Activated CD4-positive, alpha-beta T cell treated with anti-CD3 and anti-CD28 coated beads, Interleukin-2, amount 10 ng/mL, durations not matched to agents 7 days and 5 days (primary cell): ENCODE measurements at regions not wholly inside any gene's neighbourhood (a gene's known extent, or its start where the extent isn't known, plus 50 kb on each side); places are given as distances from the start of the nearest gene placed in this dataset.

Source experiments
- CTCF ChIA-PET: fragments of 350-600 bp; sonication (Branson Sonifier 250); formaldehyde crosslinking; loops from one replicate; lab custom pipeline; 2021; ENCODE audit warnings: antibody characterized with exemption; lab: Charles Lee
- POLR2A ChIA-PET: fragments of 350-600 bp; sonication (Branson Sonifier 250); formaldehyde crosslinking; loops from one replicate; lab custom pipeline; 2021; ENCODE audit warnings: antibody characterized with exemption; lab: Charles Lee
- DNase-seq: peaks from one replicate; pipeline ENCODE4 v3.0.0-alpha.2; 2020
- H3K27ac Mint-ChIP-seq: one replicate; pipeline ENCODE4 v1.8.0; 2021; ENCODE audit warnings: mild to moderate bottlenecking, moderate library complexity, mixed read lengths
- H3K27me3 Mint-ChIP-seq: one replicate; pipeline ENCODE4 v1.8.0; 2021; ENCODE audit warnings: mixed read lengths
- H3K36me3 Mint-ChIP-seq: one replicate; pipeline ENCODE4 v1.8.0; 2021; ENCODE audit warnings: low read depth, mixed read lengths
- H3K4me1 Mint-ChIP-seq: one replicate; pipeline ENCODE4 v1.8.0; 2021; ENCODE audit warnings: mixed read lengths
- H3K4me3 Mint-ChIP-seq: one replicate; pipeline ENCODE4 v1.8.0; 2021; ENCODE audit warnings: mild to moderate bottlenecking, moderate library complexity, mixed read lengths
- H3K9me3 Mint-ChIP-seq: one replicate; pipeline ENCODE4 v1.8.0; 2021; ENCODE audit warnings: mixed read lengths

- H3K4me3 Mint-ChIP-seq, result no peak overlapping the region
- ChIA-PET POLR2A (no interaction called here), CTCF (no interaction called here)
- peaks cover 6% of the 10 kb centered on the region for H3K27me3 Mint-ChIP-seq
- H3K36me3 Mint-ChIP-seq, result peaks cover 3% of the 10 kb centered on the region
- no peak overlapping the region for H3K27ac Mint-ChIP-seq
- DNase-seq, result no peak
- no peaks in the 10 kb centered on the region for H3K4me1 Mint-ChIP-seq
- H3K9me3 Mint-ChIP-seq, result peaks cover 1% of the 10 kb centered on the region
These were observed 95.9 kb upstream of the RUNX1 start for GRCh38 chr21:35144978-35145377.

DNA sequence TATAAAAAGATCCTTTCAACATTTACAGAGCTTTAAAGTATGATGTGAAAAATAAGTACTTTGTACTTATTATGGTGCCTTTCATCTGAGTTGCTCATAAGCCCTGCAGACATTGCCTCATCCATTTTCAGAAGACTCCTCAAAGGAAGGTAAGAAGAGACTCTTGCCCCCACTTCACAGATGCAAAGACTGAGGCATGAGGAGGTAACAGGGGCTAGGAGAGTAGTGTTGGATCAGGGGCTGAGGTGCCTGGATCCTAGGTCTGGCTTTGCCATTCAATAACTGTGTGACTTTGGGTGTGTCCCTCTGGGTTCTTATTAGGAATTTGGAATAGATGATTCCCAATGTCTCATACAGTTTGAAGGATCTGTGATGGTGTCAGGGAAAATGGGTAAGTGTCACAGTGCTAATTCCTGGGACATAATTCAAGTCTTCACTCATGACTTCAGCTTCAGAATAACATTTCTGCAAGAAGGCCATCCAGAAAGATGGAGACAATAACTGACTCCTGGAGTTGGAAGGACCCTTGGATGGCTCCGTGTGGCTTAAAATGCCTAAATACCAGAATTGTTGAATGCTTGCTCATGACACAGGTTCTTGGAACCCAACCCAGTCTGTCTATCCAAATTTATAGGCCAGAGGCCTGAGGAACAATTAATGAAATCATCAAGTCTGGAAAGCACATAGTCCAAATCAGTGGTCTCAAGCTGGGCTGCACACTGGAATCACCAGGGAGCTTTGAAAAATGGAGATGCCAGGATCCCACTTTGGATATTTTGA lies 93.1 kb upstream of the RUNX1 start:
- H3K4me1 Mint-ChIP-seq, result peaks cover 10% of the 10 kb centered on the region
- CTCF ChIA-PET, result no interaction called here
- no peaks in the 10 kb centered on the region for H3K9me3 Mint-ChIP-seq
- no peak overlapping the region for H3K27ac Mint-ChIP-seq
- H3K27me3 Mint-ChIP-seq, result peaks cover 6% of the 10 kb centered on the region
- peaks cover 1% of the 10 kb centered on the region for H3K36me3 Mint-ChIP-seq
- no peak for DNase-seq
- POLR2A ChIA-PET, result no interaction called here
- H3K4me3 Mint-ChIP-seq, result no peak overlapping the region

DNA sequence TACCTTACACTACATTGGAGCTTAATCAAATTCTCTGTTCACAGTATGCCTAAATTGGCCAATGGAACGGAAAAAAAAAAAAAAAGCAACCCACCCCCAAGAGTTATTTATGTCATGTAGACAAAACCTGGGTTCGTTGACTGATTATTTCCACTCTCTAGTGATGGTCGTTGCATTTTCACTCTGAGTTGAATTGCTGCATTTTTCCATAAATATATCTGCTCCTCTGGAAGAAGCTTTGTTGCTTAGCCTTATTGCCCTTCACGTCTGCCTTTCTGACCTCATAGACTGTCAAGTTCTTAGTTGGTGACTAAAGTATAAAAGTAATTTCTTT lies 90.2 kb upstream of the RUNX1 start:
- Mint-ChIP-seq H3K27ac (no peak overlapping the region), H3K4me1 (peaks cover 10% of the 10 kb centered on the region), H3K36me3 (peaks cover 1% of the 10 kb centered on the region), H3K27me3 (no peaks in the 10 kb centered on the region), H3K9me3 (no peaks in the 10 kb centered on the region), H3K4me3 (no peak overlapping the region)
- ChIA-PET CTCF (interaction anchor here (0.6 to 1.9 kb wide), 5 partner anchors 16 to 192 kb away, joined by 3 to 4 read pairs (median 3); no protein-coding TSS in a partner anchor), POLR2A (no interaction called here)
- DNase-seq, result no peak

DNA sequence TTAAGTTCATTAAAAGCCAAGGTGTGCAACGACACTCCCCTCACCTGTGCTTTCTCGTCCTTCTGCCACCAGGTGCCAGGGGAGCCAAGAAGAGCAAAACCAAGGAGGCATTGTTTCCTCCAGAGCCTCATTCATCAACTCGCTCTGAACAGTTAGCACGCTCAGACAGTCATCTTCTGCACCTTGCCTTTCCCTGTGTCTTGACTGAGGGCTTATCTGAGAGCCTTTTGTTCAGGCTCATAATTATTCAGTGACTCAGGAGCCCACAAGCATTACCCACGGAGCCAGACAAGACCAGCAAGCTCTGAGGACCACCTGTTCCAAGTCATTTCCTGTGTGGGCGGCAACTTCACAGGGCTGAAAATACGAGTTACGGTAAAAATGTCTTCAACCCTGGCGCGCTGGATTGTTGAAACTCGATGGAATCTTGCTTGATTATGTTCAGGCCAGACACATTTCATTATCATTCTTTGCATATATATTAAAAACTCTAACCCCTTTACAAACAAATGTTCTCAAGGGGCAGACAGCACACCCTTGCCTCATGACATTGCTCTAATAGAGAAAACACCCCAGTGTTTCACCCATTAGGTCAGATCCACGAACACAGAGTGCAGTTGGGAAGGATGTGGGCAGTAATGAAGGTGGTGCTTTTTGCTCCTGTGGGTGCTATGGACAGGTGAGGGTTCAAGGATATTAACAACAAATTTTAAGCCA lies 89.7 kb upstream of the RUNX1 start:
- peaks cover 1% of the 10 kb centered on the region for H3K36me3 Mint-ChIP-seq
- peaks cover 10% of the 10 kb centered on the region for H3K4me1 Mint-ChIP-seq
- peak; percentile 21 for DNase-seq
- POLR2A ChIA-PET, result no interaction called here
- H3K27ac Mint-ChIP-seq, result no peak overlapping the region
- CTCF ChIA-PET, result interaction anchor here (0.6 to 1.9 kb wide), 6 partner anchors 9 to 73 kb away, joined by 3 to 4 read pairs (median 3); no protein-coding TSS in a partner anchor
- no peaks in the 10 kb centered on the region for H3K9me3 Mint-ChIP-seq
- no peak overlapping the region for H3K4me3 Mint-ChIP-seq
- H3K27me3 Mint-ChIP-seq, result no peaks in the 10 kb centered on the region

GRCh38 chr21:35136586-35137219 lies 87.6 kb upstream of the RUNX1 start:
- no peak for DNase-seq
- no peaks in the 10 kb centered on the region for H3K27me3 Mint-ChIP-seq
- ChIA-PET CTCF (no interaction called here), POLR2A (no interaction called here)
- no peaks in the 10 kb centered on the region for H3K9me3 Mint-ChIP-seq
- H3K36me3 Mint-ChIP-seq, result peaks cover 1% of the 10 kb centered on the region
- no peak overlapping the region for H3K27ac Mint-ChIP-seq
- peaks cover 10% of the 10 kb centered on the region for H3K4me1 Mint-ChIP-seq
- H3K4me3 Mint-ChIP-seq, result no peak overlapping the region

DNA sequence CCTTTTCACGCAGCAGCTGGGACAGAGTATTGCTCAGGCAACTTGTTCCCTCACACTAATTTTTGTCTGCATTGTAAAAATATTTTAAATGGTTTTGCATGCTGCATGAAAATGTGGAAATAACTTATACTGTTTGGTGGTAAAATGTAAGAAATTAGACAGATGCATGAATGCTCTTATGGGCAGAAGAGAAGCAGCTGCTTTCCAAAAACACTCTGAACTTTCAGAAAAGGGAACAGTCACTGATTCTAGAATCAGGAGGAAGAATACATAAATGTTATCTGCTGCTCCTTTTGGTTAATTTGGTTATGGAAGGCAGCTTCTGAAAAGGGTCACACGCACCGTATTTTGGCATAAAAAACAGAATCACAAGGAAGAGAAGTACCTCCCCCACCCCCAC lies 87.0 kb upstream of the RUNX1 start:
- DNase-seq, result no peak
- H3K36me3 Mint-ChIP-seq, result peaks cover 1% of the 10 kb centered on the region
- ChIA-PET CTCF (no interaction called here), POLR2A (no interaction called here)
- H3K9me3 Mint-ChIP-seq, result no peaks in the 10 kb centered on the region
- H3K27ac Mint-ChIP-seq, result no peak overlapping the region
- H3K4me3 Mint-ChIP-seq, result no peak overlapping the region
- H3K27me3 Mint-ChIP-seq, result no peaks in the 10 kb centered on the region
- H3K4me1 Mint-ChIP-seq, result peaks cover 10% of the 10 kb centered on the region

DNA sequence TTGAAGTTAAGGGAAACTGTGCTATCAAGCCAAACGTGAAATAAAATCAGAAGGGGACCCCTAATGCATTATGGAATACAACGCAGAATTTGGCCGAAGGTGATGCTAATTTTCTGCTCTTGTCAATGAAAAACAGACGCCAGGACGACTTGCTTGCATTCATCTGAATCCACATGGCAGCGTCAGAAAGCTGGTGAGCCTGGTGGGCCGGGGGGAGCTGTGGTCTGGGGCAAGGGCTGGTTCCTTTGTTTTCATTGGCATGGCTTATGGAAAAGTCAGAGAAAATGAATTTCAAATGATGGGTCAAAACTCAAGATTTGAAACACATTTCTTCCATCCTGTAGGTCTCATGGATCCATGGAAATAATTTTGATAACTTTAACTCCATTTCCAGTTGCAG lies 86.4 kb upstream of the RUNX1 start:
- ChIA-PET CTCF (no interaction called here), POLR2A (no interaction called here)
- Mint-ChIP-seq H3K9me3 (peaks cover under 1% of the 10 kb centered on the region), H3K27me3 (no peaks in the 10 kb centered on the region), H3K4me1 (peaks cover 10% of the 10 kb centered on the region), H3K36me3 (peaks cover under 1% of the 10 kb centered on the region), H3K27ac (no peak overlapping the region), H3K4me3 (no peak overlapping the region)
- DNase-seq, result no peak

- H3K4me3 Mint-ChIP-seq, result no peak overlapping the region
- POLR2A ChIA-PET, result no interaction called here
- H3K4me1 Mint-ChIP-seq, result peaks cover 8% of the 10 kb centered on the region
- no peaks in the 10 kb centered on the region for H3K27me3 Mint-ChIP-seq
- peaks cover 3% of the 10 kb centered on the region for H3K36me3 Mint-ChIP-seq
- CTCF ChIA-PET, result no interaction called here
- no peak for DNase-seq
- peaks cover 7% of the 10 kb centered on the region for H3K9me3 Mint-ChIP-seq
- no peak overlapping the region for H3K27ac Mint-ChIP-seq
These were observed 85.2 kb upstream of the RUNX1 start for GRCh38 chr21:35134309-35134708.

GRCh38 chr21:35128536-35128935 lies 79.4 kb upstream of the RUNX1 start:
- Mint-ChIP-seq H3K36me3 (peaks cover 3% of the 10 kb centered on the region), H3K27ac (no peak overlapping the region), H3K9me3 (peaks cover 27% of the 10 kb centered on the region), H3K4me1 (no peaks in the 10 kb centered on the region), H3K27me3 (peaks cover 3% of the 10 kb centered on the region), H3K4me3 (no peak overlapping the region)
- no peak for DNase-seq
- ChIA-PET POLR2A (no interaction called here), CTCF (interaction anchor here (1.1 kb wide), 1 partner anchor 77 kb away, joined by 3 read pairs; no protein-coding TSS in a partner anchor)

- H3K27me3 Mint-ChIP-seq, result peaks cover 3% of the 10 kb centered on the region
- H3K36me3 Mint-ChIP-seq, result peaks cover 3% of the 10 kb centered on the region
- no peak overlapping the region for H3K4me3 Mint-ChIP-seq
- DNase-seq, result no peak
- POLR2A ChIA-PET, result no interaction called here
- CTCF ChIA-PET, result no interaction called here
- peaks cover 27% of the 10 kb centered on the region for H3K9me3 Mint-ChIP-seq
- H3K4me1 Mint-ChIP-seq, result no peaks in the 10 kb centered on the region
- no peak overlapping the region for H3K27ac Mint-ChIP-seq
These were observed 78.7 kb upstream of the RUNX1 start for GRCh38 chr21:35127851-35128250.

DNA sequence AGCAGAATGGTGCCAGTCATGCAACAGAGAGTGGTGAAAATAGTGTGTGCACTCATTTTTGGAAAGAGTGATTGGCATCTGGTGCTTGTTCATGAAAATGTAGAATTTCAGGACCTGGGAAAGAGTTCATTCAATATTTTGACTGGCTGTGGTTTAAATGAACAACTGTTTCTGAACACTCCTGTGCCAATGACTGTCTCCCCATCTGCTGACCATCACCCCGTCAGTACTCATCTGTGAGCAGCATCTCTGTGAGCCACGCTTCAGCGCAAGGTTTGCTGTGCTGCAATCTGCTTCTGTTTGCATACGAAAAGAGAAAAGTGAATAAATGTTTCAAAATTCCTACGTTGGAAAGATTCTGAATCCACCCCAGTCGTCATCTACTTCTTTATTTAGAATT lies 77.9 kb upstream of the RUNX1 start:
- ChIA-PET POLR2A (no interaction called here), CTCF (no interaction called here)
- peaks cover 3% of the 10 kb centered on the region for H3K27me3 Mint-ChIP-seq
- H3K4me1 Mint-ChIP-seq, result no peaks in the 10 kb centered on the region
- H3K9me3 Mint-ChIP-seq, result peaks cover 27% of the 10 kb centered on the region
- peaks cover 3% of the 10 kb centered on the region for H3K36me3 Mint-ChIP-seq
- no peak for DNase-seq
- H3K4me3 Mint-ChIP-seq, result no peak overlapping the region
- H3K27ac Mint-ChIP-seq, result no peak overlapping the region

DNA sequence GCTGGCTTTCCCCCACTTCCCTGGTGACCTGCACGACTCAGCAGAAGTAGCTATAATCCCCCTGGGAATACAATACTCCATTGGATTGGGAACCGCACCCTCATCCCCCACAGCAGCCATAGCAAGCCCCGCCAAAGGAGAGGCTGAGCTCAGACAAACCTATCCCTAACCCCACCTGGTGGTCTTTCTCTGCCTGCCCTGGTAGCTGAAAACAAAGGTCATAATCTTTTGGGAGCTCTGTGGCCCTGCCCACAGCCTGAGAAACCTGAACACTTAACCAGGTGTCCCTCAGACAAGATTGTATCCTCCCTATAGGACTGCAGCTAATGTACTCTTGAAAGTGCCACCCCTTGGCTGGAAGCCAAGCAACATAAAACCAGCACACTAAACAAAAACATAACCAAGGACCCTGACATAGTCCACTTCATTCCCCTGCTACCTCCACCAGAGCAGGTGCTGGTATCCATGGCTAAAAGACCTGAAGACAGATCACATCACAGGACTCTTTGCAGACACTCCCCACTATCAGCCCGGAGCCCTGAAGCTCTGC lies 71.6 kb upstream of the RUNX1 start:
- no peak overlapping the region for H3K4me3 Mint-ChIP-seq
- H3K4me1 Mint-ChIP-seq, result no peaks in the 10 kb centered on the region
- H3K36me3 Mint-ChIP-seq, result no peaks in the 10 kb centered on the region
- POLR2A ChIA-PET, result no interaction called here
- no peak overlapping the region for H3K27ac Mint-ChIP-seq
- peaks cover 10% of the 10 kb centered on the region for H3K9me3 Mint-ChIP-seq
- no peak for DNase-seq
- peaks cover under 1% of the 10 kb centered on the region for H3K27me3 Mint-ChIP-seq
- CTCF ChIA-PET, result interaction anchor here (1.1 to 2.2 kb wide), 2 partner anchors 33 to 231 kb away, joined by 3 to 7 read pairs; no protein-coding TSS in a partner anchor
